Psoas muscle (tissue), 7 donors: ENCODE measurements at regions not wholly inside any gene's neighbourhood (a gene's known extent, or its start where the extent isn't known, plus 50 kb on each side); places are given as distances from the start of the nearest gene placed in this dataset.

Experiments
- ATAC-seq, 4 donors: fragments of 200-7000 bp; cut with Tn5 transposase; one replicate each; pipeline ENCODE4 v1.9.1; 2020; ENCODE audit warnings: moderate library complexity in 3 of 4, mild to moderate bottlenecking in 2 of 4
- DNase-seq, 2 donors: peaks; one replicate each; pipeline ENCODE4 v3.0.0-alpha.2; 2020
- H3K27ac ChIP-seq: fragments of 200-600 bp; one replicate; pipeline ENCODE4 v1.8.0; 2022
- H3K27me3 ChIP-seq, 3 donors: fragments of 200-600 bp in 1 of 3; one replicate each; pipeline versions ENCODE4 v1.6.1 to v1.8.0; 2013 to 2022; ENCODE audit warnings: low read length in 2 of 3, mild to moderate bottlenecking in 2 of 3, moderate library complexity in 1 of 3; ENCODE audit not compliant: insufficient read depth in 3 of 3
- H3K36me3 ChIP-seq, 2 donors: fragments of 200-600 bp in 1 of 2; one replicate each; pipeline versions ENCODE4 v1.6.1 to v1.8.0; 2013 to 2022; ENCODE audit warnings: low read depth in 1 of 2, mild to moderate bottlenecking in 1 of 2, moderate library complexity in 1 of 2; ENCODE audit not compliant: insufficient read depth in 1 of 2
- H3K4me1 ChIP-seq: fragments of 200-600 bp; one replicate; pipeline ENCODE4 v1.8.0; 2022
- H3K4me3 ChIP-seq: fragments of 200-600 bp; one replicate; pipeline ENCODE4 v1.8.0; 2022; ENCODE audit warnings: mild to moderate bottlenecking
- H3K9me3 ChIP-seq: fragments of 200-600 bp; one replicate; pipeline ENCODE4 v1.8.0; 2022
- WGBS, 3 donors: extraction: QIAGEN DNeasy Blood & Tissue Kit; methylation state at CpG; one replicate each; pipeline versions ENCODE4 v1.1.6 to v1.1.7; 2013; 5-methylcytosine and 5-hydroxymethylcytosine counted together
- intact Hi-C, 2 donors: fragments of 100-400 bp; cut with DNase I; formaldehyde crosslinking; loops; one replicate each; pipeline versions ENCODE4 v1.11.0 to v1.14.2; 2022
- TF ChIP-seq, protein P1 (sequence below): fragments of 200-600 bp; IDR thresholded peaks from one replicate; pipeline ENCODE4 v1.8.0; 2022; ENCODE audit warnings: antibody characterized with exemption
- donor health status: healthy with polysubstance abuse.
- donor health status: DM: no; HTN: no; CAD: no; lungs with moderate emphysema.
- donor health status: Bipolar disorder and iron deficiency.
- donor health status: healthy.
- donor health status: DM: yes; HTN: yes; CAD: no.
- donor health status: DM: no; HTN: no; CAD: no.
- donor health status: DM: yes; HTN: yes; CAD: no.

DNA sequence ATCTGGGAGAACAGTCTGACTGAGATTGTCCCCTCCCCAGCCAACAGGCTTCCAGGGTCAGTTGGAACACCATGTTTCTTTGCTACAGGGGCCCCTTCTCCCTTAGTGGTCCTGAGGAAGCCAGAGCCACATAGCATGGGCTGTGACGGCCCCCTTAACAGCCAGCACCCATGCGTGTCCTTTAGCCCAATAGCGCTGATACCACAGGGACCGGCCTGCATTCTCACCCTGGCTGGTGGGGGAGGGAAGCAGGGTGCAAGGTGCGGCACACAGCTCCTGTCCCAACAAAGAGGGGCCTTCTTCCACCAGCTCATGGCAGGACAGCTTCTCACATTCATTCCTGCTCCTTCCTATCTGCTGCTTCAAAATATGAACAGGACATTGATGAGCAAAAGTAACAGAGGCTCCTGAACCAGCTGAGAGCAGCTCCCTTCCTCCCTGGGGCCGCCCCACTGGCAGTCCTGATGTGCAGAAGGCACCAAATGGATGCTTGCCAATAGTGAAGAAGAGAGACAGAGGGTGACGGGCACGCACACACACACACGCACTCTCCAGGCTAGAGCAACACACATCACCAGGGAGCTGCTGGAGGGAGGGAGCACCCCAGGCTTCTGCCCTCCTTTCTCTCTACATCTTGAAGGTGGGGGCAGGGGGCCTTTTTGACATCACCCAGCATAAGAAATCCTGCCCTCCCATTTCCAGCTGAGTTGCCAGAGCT is 99.4 kb downstream of the CRYAA start:
- H3K4me3 ChIP-seq: no peak overlapping the region
- 73 to 88% (median 84%) methylated on average over 9 of the region's 9 CpGs for WGBS, 3 donors
- H3K9me3 ChIP-seq: no peaks in the 10 kb centered on the region
- no peak overlapping the region for H3K27ac ChIP-seq
- TF ChIP-seq, protein P1, sequence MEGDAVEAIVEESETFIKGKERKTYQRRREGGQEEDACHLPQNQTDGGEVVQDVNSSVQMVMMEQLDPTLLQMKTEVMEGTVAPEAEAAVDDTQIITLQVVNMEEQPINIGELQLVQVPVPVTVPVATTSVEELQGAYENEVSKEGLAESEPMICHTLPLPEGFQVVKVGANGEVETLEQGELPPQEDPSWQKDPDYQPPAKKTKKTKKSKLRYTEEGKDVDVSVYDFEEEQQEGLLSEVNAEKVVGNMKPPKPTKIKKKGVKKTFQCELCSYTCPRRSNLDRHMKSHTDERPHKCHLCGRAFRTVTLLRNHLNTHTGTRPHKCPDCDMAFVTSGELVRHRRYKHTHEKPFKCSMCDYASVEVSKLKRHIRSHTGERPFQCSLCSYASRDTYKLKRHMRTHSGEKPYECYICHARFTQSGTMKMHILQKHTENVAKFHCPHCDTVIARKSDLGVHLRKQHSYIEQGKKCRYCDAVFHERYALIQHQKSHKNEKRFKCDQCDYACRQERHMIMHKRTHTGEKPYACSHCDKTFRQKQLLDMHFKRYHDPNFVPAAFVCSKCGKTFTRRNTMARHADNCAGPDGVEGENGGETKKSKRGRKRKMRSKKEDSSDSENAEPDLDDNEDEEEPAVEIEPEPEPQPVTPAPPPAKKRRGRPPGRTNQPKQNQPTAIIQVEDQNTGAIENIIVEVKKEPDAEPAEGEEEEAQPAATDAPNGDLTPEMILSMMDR: no peak
- peaks cover 0 to 35% (median 5%) of the 10 kb centered on the region in 3 donors for H3K27me3 ChIP-seq
- intact Hi-C loops: no loop called here
- DNase-seq: peak; percentile 3 to 35
- H3K4me1 ChIP-seq: no peaks in the 10 kb centered on the region
- no peaks in the 10 kb centered on the region for H3K36me3 ChIP-seq
- peak in 1 of 4 donors; percentile 10 for ATAC-seq

DNA sequence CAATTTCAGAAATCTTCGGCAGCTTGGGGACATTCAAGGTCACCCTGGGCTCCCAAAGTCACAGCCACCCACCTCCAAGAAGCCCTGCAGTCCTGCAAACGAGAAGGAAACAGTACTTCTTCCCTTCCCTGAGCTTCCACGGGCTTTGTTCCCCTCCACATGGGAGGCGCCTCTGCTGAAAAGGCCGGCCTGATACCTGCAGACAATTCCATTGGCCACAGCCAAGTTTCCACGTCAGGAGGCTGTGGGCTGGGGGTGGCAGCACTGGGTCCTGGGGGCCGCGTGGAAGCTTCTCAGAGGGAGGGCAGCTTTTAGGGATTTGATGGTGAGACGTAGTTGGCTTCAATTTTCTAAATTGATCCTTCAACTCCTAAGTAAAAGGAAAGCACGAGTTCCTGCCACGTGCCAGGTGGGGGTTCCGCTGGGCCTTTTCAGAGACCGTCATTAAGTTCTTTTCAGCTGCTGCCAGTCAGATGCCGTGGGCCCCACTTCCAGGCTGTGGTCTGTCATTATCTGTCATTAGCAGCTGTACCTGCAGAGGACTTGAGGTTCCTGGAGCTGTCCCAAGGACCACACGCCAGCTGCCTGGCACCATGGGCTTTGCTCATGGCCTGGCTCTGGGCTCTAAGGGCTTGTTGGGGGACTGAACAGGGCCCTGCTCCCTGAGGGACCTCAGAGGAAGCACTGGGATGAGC is 98.7 kb downstream of the CRYAA start:
- ATAC-seq: no peak
- Histone ChIP-seq H3K27ac (no peak overlapping the region), H3K9me3 (no peaks in the 10 kb centered on the region), H3K4me3 (no peak overlapping the region), H3K27me3 (peaks cover 0 to 32% (median 5%) of the 10 kb centered on the region in 3 donors), H3K36me3 (no peaks in the 10 kb centered on the region), H3K4me1 (no peaks in the 10 kb centered on the region)
- intact Hi-C loops: no loop called here
- TF ChIP-seq, protein P1: no peak
- DNase-seq: peak in 1 of 2 donors; percentile 3
- 79 to 90% (median 82%) methylated on average over 15 of the region's 15 CpGs for WGBS, 3 donors

DNA sequence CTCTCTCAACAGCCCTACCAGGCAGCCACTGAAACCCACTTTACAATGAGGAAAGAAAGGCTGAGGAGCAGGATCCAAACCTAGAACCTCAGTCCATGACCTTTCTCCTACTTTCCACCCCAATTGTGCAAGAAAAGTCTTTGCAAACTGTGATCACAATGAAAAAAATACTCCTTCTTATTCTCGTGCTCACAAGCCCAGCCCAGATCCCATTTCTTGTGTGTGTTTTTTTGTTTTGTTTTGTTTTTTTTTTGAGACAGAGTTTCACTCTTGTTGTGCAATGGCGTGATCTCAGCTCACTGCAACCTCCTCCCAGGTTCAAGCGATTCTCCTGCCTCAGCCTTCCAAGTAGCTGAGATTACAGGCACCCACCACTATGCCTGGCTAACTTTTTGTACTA is 97.7 kb downstream of the CRYAA start:
- Histone ChIP-seq H3K4me3 (no peak overlapping the region), H3K4me1 (no peaks in the 10 kb centered on the region), H3K27ac (no peak overlapping the region), H3K9me3 (no peaks in the 10 kb centered on the region), H3K27me3 (peaks cover 0 to 22% (median 5%) of the 10 kb centered on the region in 3 donors), H3K36me3 (no peaks in the 10 kb centered on the region)
- WGBS, 3 donors: 79 to 83% (median 81%) methylated on average over 3 of the region's 3 CpGs
- TF ChIP-seq, protein P1: no peak
- intact Hi-C loops: no loop called here
- DNase-seq (peak; percentile 7 to 45), ATAC-seq (peak in 2 of 4 donors; percentile 11 to 35)

DNA sequence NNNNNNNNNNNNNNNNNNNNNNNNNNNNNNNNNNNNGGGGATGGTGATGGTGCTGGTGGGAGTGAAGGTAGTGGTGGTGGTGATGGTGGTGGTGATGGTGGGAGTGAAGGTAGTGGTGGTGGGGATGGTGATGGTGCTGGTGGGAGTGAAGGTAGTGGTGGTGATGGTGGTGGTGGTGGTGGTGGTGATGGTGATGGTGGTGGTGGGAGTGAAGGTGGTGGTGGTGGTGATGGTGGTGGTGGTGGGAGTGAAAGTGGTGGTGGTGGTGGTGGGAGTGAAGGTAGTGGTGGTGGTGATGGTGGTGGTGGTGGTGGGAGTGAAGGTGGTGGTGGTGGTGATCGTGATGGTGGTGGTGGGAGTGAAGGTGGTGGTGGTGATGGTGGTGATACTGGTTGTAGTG is 93.6 kb downstream of the CRYAA start:
- 63 to 82% methylated on average over 1 of the region's 1 CpG; no CpG with 5 or more reads in 1 of the 3 donors for WGBS, 3 donors
- TF ChIP-seq, protein P1: no peak
- intact Hi-C loops: no loop called here
- no peak overlapping the region for H3K4me3 ChIP-seq
- H3K36me3 ChIP-seq: no peaks in the 10 kb centered on the region
- DNase-seq (peak; percentile 8 to 62), ATAC-seq (peak; percentile 55 to 67 (median 60))
- no peaks in the 10 kb centered on the region for H3K27me3 ChIP-seq
- H3K9me3 ChIP-seq: no peaks in the 10 kb centered on the region
- H3K27ac ChIP-seq: no peak overlapping the region
- no peaks in the 10 kb centered on the region for H3K4me1 ChIP-seq
